Lower lobe of right lung (tissue), 2 donors: ENCODE measurements at regions not wholly inside any gene's neighbourhood (a gene's known extent, or its start where the extent isn't known, plus 50 kb on each side); places are given as distances from the start of the nearest gene placed in this dataset.

Source experiments
- ATAC-seq, 2 donors: fragments of 200-7000 bp; cut with Tn5 transposase; one replicate each; pipeline ENCODE4 v1.9.1; 2020 to 2022; ENCODE audit warnings: mild to moderate bottlenecking in 2 of 2, moderate library complexity in 2 of 2
- DNase-seq: peaks from one replicate; pipeline ENCODE4 v3.0.0-alpha.2; 2020
- H3K27ac ChIP-seq: fragments of 200-600 bp; one replicate; pipeline ENCODE4 v1.8.0; 2022
- H3K27me3 ChIP-seq: fragments of 200-600 bp; one replicate; pipeline ENCODE4 v1.8.0; 2022; ENCODE audit warnings: low read depth
- H3K36me3 ChIP-seq: fragments of 200-600 bp; one replicate; pipeline ENCODE4 v1.8.0; 2022; ENCODE audit warnings: mild to moderate bottlenecking
- H3K4me1 ChIP-seq: fragments of 200-600 bp; one replicate; pipeline ENCODE4 v1.8.0; 2022
- H3K4me3 ChIP-seq: fragments of 200-600 bp; one replicate; pipeline ENCODE4 v1.8.0; 2022; ENCODE audit warnings: mild to moderate bottlenecking
- H3K9me3 ChIP-seq: fragments of 200-600 bp; one replicate; pipeline ENCODE4 v1.8.0; 2022
- CTCF ChIP-seq: fragments of 200-600 bp; IDR thresholded peaks from one replicate; pipeline ENCODE4 v1.8.0; 2022; ENCODE audit warnings: antibody characterized with exemption, mild to moderate bottlenecking
- intact Hi-C: fragments of 100-400 bp; cut with DNase I; formaldehyde crosslinking; loops from one replicate; pipeline ENCODE4 v1.11.0; 2022
- donor health status: DM: no; HTN: yes; CAD: no; lungs with severe emphysema.

GRCh38 chr4:56234098-56234497 lies 153.2 kb downstream of the AASDH start:
- H3K27me3 ChIP-seq: no peaks in the 10 kb centered on the region
- no peaks in the 10 kb centered on the region for H3K36me3 ChIP-seq
- no peak for ATAC-seq
- TF ChIP-seq CTCF: no peak
- intact Hi-C loops: no loop called here
- H3K4me3 ChIP-seq: no peak overlapping the region
- DNase-seq: no peak
- peaks cover 6% of the 10 kb centered on the region for H3K9me3 ChIP-seq
- no peak overlapping the region for H3K27ac ChIP-seq
- no peaks in the 10 kb centered on the region for H3K4me1 ChIP-seq

- H3K27me3 ChIP-seq: no peaks in the 10 kb centered on the region
- H3K9me3 ChIP-seq: peaks cover 6% of the 10 kb centered on the region
- TF ChIP-seq CTCF: no peak
- no peak overlapping the region for H3K4me3 ChIP-seq
- no peak for ATAC-seq
- intact Hi-C loops: no loop called here
- H3K27ac ChIP-seq: no peak overlapping the region
- no peak for DNase-seq
- H3K4me1 ChIP-seq: no peaks in the 10 kb centered on the region
- H3K36me3 ChIP-seq: no peaks in the 10 kb centered on the region
Observed at GRCh38 chr4:56231410-56231809, 155.9 kb downstream of the AASDH start.

- no peak for TF ChIP-seq CTCF
- Histone ChIP-seq H3K36me3 (no peaks in the 10 kb centered on the region), H3K4me1 (no peaks in the 10 kb centered on the region), H3K27me3 (no peaks in the 10 kb centered on the region), H3K4me3 (no peak overlapping the region), H3K27ac (no peak overlapping the region), H3K9me3 (peaks cover 6% of the 10 kb centered on the region)
- ATAC-seq (no peak), DNase-seq (no peak)
- intact Hi-C loops: no loop called here
Observed at GRCh38 chr4:56229947-56230346, 157.3 kb downstream of the AASDH start.

GRCh38 chr4:56227301-56227835 lies 159.9 kb downstream of the AASDH start:
- TF ChIP-seq CTCF: no peak
- Histone ChIP-seq H3K9me3 (peaks cover 6% of the 10 kb centered on the region), H3K27ac (no peak overlapping the region), H3K27me3 (no peaks in the 10 kb centered on the region), H3K4me3 (no peak overlapping the region), H3K4me1 (no peaks in the 10 kb centered on the region), H3K36me3 (no peaks in the 10 kb centered on the region)
- intact Hi-C loops: no loop called here
- no peak for ATAC-seq
- no peak for DNase-seq

GRCh38 chr4:56226579-56226978 lies 160.7 kb downstream of the AASDH start:
- no peak overlapping the region for H3K27ac ChIP-seq
- intact Hi-C loops: no loop called here
- DNase-seq (no peak), ATAC-seq (no peak)
- TF ChIP-seq CTCF: no peak
- H3K27me3 ChIP-seq: no peaks in the 10 kb centered on the region
- H3K9me3 ChIP-seq: no peaks in the 10 kb centered on the region
- H3K36me3 ChIP-seq: no peaks in the 10 kb centered on the region
- H3K4me3 ChIP-seq: no peak overlapping the region
- no peaks in the 10 kb centered on the region for H3K4me1 ChIP-seq

GRCh38 chr4:56224641-56225040 lies 162.7 kb downstream of the AASDH start:
- H3K27me3 ChIP-seq: no peaks in the 10 kb centered on the region
- no peak overlapping the region for H3K27ac ChIP-seq
- intact Hi-C loops: no loop called here
- ATAC-seq (no peak), DNase-seq (no peak)
- TF ChIP-seq CTCF: no peak
- no peaks in the 10 kb centered on the region for H3K36me3 ChIP-seq
- H3K9me3 ChIP-seq: no peaks in the 10 kb centered on the region
- no peak overlapping the region for H3K4me3 ChIP-seq
- no peaks in the 10 kb centered on the region for H3K4me1 ChIP-seq
